ENCODE measurements at regions not wholly inside any gene's neighbourhood (a gene's known extent, or its start where the extent isn't known, plus 50 kb on each side); places are given as distances from the start of the nearest gene placed in this dataset.

GRCh38 chr7:94270772-94271171 is 123.9 kb upstream of the COL1A2 start:
- TF ChIP-seq CTCF (IDR thresholded peaks at IDR 0.05; ENCODE audit: extremely low read depth in 1 of 2, insufficient read depth in 1 of 2, low read depth in 1 of 2, low read length in 2 of 2) (no peak), EZH2 (IDR thresholded peaks at IDR 0.05; ENCODE audit: borderline replicate concordance, low read depth, low read length, severe bottlenecking) (no peak), POLR2AphosphoS5 (IDR thresholded peaks at IDR 0.05; ENCODE audit: insufficient read depth, low read depth, low read length) (no peak), FOS (IDR thresholded peaks at IDR 0.05; ENCODE audit: borderline replicate concordance, insufficient read depth, low read length) (no peak)
